ENCODE measurements at regions not wholly inside any gene's neighbourhood (a gene's known extent, or its start where the extent isn't known, plus 50 kb on each side); places are given as distances from the start of the nearest gene placed in this dataset.

- WGBS, 2 experiments (ENCODE audit: extremely low coverage in 1 of 2, insufficient coverage in 1 of 2, insufficient read length in 1 of 2, insufficient replicate concordance in 2 of 2, low coverage in 1 of 2, low lambda C conversion rate in 2 of 2, missing lambda C conversion rate in 1 of 2), result 96% methylated on average over 10 of the region's 10 CpGs; no CpG with 5 or more reads in 1 of the 2 experiments
Measured at GRCh38 chr2:48905696-48906095, 150.2 kb upstream of the LHCGR start.

More at GRCh38 chr2:48905696-48906095, 150.2 kb upstream of the LHCGR start:
- POLR2A ChIA-PET (ENCODE audit: partially characterized antibody), result no interaction called here
- no peak overlapping the region for H2AK5ac ChIP-seq (ENCODE audit: low read depth, low read length)
- H2BK5ac ChIP-seq (ENCODE audit: low read depth, low read length), result no peak overlapping the region
- TF ChIP-seq TAF1 (IDR thresholded peaks at IDR 0.05; ENCODE audit: low read depth, low read length), result no peak
- no peak for TF ChIP-seq MAFK (IDR thresholded peaks at IDR 0.05; ENCODE audit: low read depth, low read length)
- TF ChIP-seq TAF7 (optimal IDR thresholded peaks at IDR 0.05; ENCODE audit: borderline replicate concordance, low read depth, low read length), result no peak
- TF ChIP-seq SP2 (IDR thresholded peaks at IDR 0.05; ENCODE audit: low read length), result no peak
- TF ChIP-seq CHD1 (IDR thresholded peaks at IDR 0.05; ENCODE audit: low read depth, low read length), result no peak
- no peak for TF ChIP-seq RBBP5 (IDR thresholded peaks at IDR 0.05; ENCODE audit: borderline replicate concordance, low read depth, low read length)
- no peak for TF ChIP-seq CBX8 (IDR thresholded peaks at IDR 0.05; ENCODE audit: borderline replicate concordance, low read depth, low read length)
- no peak for TF ChIP-seq BRCA1 (IDR thresholded peaks at IDR 0.05; ENCODE audit: low read depth, low read length)
- TF ChIP-seq FOSL1 (IDR thresholded peaks at IDR 0.05; ENCODE audit: insufficient read depth, low read depth, low read length), result no peak
- no peak for TF ChIP-seq JUND (IDR thresholded peaks at IDR 0.05; ENCODE audit: low read length)
- TF ChIP-seq CTBP2 (IDR thresholded peaks at IDR 0.05; ENCODE audit: borderline replicate concordance, insufficient read depth, insufficient read length, low read length), result no peak
- H3K23me2 ChIP-seq (ENCODE audit: low read depth, low read length), result no peaks in the 10 kb centered on the region
- H3K27me3 ChIP-seq (replicated peaks in 1 of 4; ENCODE audit: control insufficient read depth in 3 of 4, extremely low read depth in 1 of 4, insufficient read depth in 3 of 4, low read length in 3 of 4), result no peaks in the 10 kb centered on the region
- no peak overlapping the region for H3K9ac ChIP-seq (replicated peaks in 1 of 4; ENCODE audit: extremely low read depth in 1 of 4, low read depth in 3 of 4, low read length in 3 of 4)
- H3K9me3 ChIP-seq (ENCODE audit: insufficient read depth in 2 of 2, low read depth in 1 of 2, low read length in 1 of 2), result no peaks in the 10 kb centered on the region
- H4K91ac ChIP-seq (replicated peaks; ENCODE audit: insufficient read length, low read length), result no peak overlapping the region
- no peak overlapping the region for H3K23ac ChIP-seq (ENCODE audit: insufficient read length)
- no peak overlapping the region for H3K4me3 ChIP-seq (ENCODE audit: extremely low read depth in 1 of 4, insufficient read depth in 2 of 4, low read depth in 3 of 4, low read length in 4 of 4)
- no peaks in the 10 kb centered on the region for H3K36me3 ChIP-seq (ENCODE audit: control insufficient read depth in 2 of 4, insufficient read depth in 4 of 4, low read length in 3 of 4)
- no peak overlapping the region for H2BK15ac ChIP-seq (ENCODE audit: low read length)
- H2AFZ ChIP-seq (ENCODE audit: low read length), result no peak overlapping the region
- H3K4me1 ChIP-seq (replicated peaks in 1 of 4; ENCODE audit: control insufficient read depth in 3 of 4, insufficient read depth in 4 of 4, low read length in 3 of 4), result no peaks in the 10 kb centered on the region
- DNase-seq (ENCODE audit: low read depth in 1 of 2, low spot score in 2 of 2) (no peak), FAIRE-seq (no peak)
- H2BK12ac ChIP-seq (ENCODE audit: low read depth, low read length), result no peak overlapping the region
- no peak overlapping the region for H2BK20ac ChIP-seq (ENCODE audit: low read length)
- H3K27ac ChIP-seq (ENCODE audit: low read depth, low read length), result no peak overlapping the region
- H3K4me2 ChIP-seq (ENCODE audit: insufficient read depth in 1 of 2, low read depth in 2 of 2, low read length in 2 of 2), result no peak overlapping the region
- no peak overlapping the region for H3K4ac ChIP-seq (replicated peaks; ENCODE audit: insufficient read length, low read depth, low read length)
- CTCF ChIA-PET (ENCODE audit: partially characterized antibody), result interaction anchor here (1.5 kb wide), 1 partner anchor 30 kb away, joined by 3 read pairs; no protein-coding TSS in a partner anchor
- no peak overlapping the region for H3K18ac ChIP-seq (ENCODE audit: extremely low read depth, low read length)
- H3K79me2 ChIP-seq (ENCODE audit: control insufficient read depth in 1 of 2, insufficient read depth in 2 of 2, low read length in 2 of 2), result no peaks in the 10 kb centered on the region
- H3K79me1 ChIP-seq (ENCODE audit: low read depth, low read length), result no peaks in the 10 kb centered on the region
- no peak overlapping the region for H4K8ac ChIP-seq (ENCODE audit: extremely low read depth, insufficient read depth, low read length)
- H3K56ac ChIP-seq (replicated peaks; ENCODE audit: insufficient read length, low read depth, low read length), result no peak overlapping the region
- no peaks in the 10 kb centered on the region for H4K20me1 ChIP-seq (replicated peaks in 1 of 2; ENCODE audit: control insufficient read depth in 1 of 2, insufficient read depth in 2 of 2, low read length in 2 of 2)
- H2BK120ac ChIP-seq (replicated peaks; ENCODE audit: low read depth, low read length), result no peak overlapping the region
- H3K14ac ChIP-seq (ENCODE audit: insufficient read length), result no peak overlapping the region
- H4K5ac ChIP-seq (ENCODE audit: insufficient read length, low read depth, low read length), result no peak overlapping the region
